CD1c-positive myeloid dendritic cell (primary cell): ENCODE measurements at regions not wholly inside any gene's neighbourhood (a gene's known extent, or its start where the extent isn't known, plus 50 kb on each side); places are given as distances from the start of the nearest gene placed in this dataset.

ENCODE experiments used
- DNase-seq: peaks from one replicate; pipeline ENCODE4 v3.0.0-alpha.2; 2016; ENCODE audit errors: extremely low spot score

DNA sequence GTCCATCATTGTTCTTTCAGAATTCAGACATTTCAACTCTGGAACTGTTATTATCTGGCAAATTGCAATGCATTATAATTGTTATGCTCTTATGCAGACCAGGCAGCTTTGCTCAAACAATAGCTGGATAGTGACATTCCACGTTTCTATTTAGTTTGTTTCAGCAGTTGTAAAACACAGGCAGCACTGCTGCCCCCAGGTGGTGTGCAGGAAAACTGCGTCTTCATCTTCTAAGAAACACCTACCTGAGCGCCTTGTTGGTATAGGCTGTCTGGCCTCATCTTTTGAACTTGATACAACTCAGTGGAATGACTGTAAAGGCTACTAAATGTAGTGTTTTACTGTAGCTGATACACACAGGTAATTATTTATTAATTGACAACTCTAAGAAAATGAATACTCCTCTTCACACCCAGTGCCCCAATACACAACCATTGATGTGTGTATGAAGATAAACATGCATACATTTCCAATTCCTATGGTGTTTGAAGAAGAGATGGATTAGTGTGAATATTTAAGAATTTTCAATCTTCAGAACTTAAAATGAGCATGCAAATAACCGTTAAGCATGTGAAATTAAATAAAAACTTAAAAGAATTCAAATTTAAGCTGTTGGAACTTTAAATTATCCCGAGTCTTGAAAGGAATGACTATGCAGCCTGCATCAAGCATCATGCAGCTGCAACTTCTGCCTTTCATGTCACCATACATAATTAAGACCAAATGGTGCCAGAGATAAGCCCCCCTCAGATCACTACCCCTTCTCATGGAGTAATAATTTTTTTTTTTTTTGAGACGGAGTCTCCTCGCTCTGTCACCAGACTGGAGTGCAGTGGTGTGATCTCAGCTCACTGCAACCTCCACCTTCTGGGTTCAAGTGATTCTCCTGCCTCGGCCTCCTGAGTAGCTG, 85.6 kb downstream of the CD8B2 start:
- peak; percentile 35 for DNase-seq

DNA sequence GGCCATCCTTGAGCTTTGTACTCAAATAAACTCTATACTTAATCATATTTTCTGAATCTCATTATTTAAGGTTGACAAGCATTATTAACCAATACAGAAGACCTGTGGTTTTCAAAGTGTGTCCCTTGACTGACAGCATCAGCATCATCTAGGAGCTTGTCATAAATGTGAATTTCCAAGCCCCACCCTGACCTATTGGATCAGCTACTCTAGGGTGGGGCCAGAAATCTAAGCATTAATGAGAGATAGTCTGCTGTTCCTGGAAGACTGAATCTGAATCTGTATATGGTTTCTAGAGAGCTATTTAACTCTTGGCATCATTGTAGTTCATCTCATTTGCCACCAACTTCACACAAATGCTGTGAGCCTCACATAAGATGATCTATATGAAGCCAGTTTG, 86.6 kb downstream of the CD8B2 start:
- DNase-seq: no peak

DNA sequence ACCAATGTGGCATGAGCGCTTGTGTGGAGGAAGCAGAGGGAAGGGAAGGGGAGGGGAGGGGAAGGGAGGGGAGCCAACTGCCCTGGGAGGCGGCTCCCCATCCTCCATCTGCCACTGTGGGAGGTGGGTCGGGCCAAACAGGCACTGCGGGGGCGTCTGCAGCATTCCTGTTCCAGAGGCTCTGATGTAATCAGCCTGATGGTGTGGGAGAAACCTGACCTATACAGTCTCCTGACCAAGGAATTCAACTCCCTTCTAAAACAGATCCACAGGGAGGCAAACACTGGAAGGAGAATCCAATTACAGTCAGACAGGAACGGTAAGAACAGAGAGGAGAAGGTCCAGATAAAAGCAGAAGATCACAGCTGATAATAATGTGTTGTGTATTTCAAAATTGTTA, 88.8 kb downstream of the CD8B2 start:
- no peak for DNase-seq

DNA sequence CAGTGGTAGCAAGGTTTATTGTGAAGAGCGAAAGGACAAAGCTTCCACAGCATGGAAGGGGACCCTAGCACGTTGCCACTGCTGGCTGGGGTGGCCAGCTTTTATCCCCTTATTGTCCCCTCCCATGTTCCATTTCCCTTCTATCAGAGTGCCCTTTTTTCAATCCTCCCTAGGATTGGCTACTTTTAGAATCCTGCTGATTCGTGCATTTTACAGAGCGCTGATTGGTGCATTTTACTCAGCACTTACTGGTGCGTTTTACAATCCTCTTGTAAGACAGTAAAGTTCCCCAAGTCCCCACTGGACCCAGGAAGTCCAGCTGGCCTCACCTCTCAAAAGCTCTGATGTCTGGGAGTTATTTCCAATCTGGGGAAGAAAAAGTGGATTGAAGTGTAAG, 90.1 kb downstream of the CD8B2 start:
- no peak for DNase-seq

DNA sequence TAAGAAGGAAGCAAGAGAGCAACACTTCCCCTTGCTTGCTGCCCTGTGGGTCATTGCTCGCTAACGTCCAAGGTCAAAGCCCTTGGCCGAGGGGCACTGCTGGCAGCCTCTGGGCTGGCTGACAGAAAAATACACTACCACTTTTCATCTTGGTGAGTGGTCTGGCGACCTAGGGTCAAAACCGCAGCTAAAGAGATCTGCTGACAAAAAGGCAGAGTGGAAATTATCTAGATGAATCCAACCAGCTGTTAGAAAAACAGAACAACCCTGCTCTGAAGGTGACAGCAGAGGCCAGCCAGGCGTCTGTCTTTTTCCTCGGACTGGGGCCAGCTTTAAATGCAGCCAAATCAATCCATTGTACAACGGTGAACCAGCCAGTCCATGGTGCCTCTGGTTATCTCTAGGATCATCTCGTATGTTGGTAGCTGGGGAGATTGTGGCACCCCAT, 92.6 kb downstream of the CD8B2 start:
- peak; percentile 20 for DNase-seq

DNA sequence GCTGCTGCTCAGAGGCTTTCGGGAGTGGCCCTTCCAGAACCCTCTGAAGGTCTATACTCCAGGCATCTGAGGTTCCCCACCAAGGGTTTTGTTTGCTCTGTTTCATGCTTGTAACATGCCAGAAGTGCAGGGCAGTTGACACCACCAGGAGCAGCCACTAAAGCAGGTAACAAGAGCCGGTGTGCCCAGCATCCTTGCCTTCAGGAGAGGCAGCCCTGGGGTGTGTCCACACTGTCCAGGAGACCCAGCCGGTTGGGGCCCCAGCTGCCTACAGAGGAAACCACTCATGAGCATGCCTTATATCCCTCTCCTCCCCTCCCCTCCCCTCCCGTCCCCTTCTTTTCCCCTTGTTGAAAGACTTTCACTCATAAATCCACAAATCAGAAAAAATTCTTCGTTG, 93.1 kb downstream of the CD8B2 start:
- no peak for DNase-seq

DNA sequence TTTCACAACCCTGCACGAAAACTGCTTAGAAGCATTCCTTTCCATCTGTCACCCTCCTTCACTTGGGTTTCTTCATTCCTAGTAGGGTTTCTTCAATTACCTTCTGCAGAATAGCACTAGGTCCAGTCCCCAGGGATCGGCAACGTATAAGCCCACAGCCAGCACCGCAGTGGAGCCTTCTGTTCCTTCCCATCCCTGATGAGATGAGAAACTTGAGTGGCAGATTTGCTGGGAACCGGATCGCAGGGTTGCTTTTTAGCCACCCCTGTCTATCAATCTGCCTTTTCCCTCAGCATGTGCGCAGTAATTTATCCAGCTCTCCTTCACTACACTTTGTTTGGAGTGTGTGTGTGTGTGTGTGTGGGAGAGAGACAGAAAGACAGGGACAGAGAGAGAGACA, 94.2 kb downstream of the CD8B2 start:
- no peak for DNase-seq

DNA sequence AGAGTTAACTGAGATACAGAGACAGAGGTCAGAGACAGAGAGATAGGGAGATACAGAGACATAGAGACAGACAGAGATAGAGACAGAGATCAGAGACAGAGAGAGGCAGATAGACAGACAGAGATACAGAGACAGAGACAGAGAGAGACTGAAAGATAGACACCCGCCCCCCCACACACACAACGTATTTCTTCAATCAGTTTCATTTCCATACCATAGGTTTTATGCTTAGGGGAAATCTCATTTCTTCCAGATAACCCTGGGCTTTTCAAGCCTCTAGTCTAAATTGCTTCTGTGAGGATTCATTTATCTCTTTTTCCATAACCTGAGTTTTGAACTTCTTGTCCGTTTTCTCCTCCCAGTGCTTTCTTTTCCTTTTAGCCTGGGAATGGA, 94.6 kb downstream of the CD8B2 start:
- no peak for DNase-seq

DNA sequence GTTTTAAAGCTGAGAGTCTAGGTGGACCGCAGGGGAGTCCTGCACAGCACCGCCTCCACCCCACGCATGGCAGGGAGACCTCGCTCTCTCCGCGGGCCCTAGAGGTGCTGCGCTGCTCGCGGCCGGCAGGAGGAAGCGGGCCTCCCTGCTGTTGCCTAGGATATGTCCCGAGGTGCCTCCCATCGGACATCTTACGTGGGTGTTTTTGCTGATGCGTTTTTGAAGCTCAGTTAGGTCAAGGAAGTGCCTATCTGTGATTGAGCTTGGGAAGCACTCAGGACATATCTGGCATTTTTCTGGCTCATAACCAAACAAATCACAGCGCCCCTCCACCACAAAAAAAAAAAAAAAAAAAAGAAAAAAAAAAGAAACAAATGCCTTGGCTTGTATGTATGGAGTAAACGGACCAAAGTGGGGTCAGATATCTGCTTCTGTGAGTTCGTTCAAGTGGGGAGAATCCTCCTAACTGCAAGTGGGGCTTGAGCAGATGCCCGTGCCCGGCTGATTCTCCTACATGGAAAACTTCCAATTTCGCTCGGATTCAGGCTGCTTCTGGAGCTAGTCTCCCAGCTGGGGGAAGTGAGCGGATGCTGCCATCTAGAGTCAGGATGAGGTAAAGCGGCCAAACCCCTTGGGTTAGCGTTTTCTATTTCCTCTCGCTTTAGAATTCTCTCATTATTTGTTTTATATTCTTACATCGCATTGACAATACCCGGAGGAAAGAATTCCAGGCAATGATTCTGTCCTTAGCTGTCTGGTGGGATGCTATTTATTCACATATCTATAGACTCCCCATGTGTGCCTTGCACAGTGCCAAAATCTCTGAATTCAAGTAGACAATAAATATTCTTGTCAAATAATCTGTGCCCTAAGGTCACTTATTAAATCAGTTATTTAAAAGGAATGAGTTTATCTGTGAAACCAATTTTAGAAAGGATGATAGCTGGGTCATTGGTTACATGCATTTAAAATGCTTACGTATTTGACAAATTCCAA, 95.3 kb downstream of the CD8B2 start:
- DNase-seq: peak; percentile 81

DNA sequence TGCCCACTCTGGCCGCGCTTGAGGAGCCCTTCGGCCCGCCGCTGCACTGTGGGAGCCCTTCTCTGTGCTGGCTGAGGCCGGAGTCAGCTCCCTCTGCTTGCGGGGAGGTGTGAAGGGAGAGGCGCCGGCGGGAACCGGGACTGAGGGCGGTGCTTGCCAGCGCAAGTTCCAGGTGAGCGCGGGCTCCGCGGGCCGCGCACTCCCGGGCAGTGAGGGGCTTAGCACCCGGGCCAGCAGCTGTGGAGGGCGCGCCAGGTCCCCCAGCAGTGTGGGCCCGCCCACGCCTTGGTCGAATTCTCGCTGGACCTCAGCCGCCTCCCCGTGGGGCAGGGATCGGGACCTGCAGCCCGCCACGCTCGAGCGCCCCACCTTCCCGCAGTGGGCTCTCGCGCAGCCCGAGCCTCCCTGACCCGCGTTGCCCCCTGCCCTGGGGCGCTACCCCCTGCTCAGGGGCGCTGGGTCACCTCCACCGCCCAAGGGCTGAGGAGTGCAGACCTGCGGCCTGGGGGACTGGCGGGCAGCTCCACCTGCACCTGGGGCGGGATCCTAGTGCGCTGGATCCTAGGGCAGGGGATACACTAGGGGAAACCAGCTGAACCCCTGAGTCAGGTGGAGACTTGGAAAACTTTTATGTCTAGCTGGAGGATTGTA, 97.3 kb downstream of the CD8B2 start:
- no peak for DNase-seq

DNA sequence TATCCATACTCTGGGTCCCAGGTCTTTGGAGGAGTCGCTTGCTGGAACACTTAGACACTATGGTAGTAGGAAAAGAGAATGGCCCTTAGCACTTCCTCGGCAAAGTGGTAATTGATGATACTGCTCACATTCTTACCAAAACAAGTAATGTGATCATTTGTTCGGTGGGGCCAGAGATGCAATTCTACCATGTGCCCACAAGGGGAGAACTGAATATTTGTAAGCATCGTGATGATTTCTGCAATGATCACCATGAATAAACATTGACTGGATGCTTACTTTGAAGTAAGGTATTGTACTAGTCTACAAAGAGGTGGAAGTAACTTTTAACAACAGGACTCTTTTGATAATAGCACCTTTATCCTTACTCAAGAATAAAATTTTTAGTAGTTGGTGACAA, 109.7 kb downstream of the CD8B2 start:
- DNase-seq: no peak

DNA sequence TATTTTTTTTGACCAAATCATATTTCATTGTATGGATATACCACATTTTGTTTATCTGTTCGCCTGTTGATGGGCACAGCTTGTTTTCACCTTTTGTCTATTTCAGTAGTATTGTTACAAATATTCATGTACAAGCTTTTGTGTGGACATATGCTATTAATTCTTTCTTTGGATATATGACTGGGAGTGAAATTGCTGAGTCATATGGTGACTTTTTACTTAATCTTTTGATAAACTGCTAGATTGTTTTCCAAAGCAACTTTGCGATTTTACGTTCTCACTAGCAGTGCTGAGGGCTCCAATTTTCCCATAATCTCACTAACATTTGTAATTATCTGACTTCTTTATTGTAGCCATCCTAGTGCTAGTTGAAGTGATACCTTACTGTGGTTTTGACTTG, 112.4 kb downstream of the CD8B2 start:
- no peak for DNase-seq

DNA sequence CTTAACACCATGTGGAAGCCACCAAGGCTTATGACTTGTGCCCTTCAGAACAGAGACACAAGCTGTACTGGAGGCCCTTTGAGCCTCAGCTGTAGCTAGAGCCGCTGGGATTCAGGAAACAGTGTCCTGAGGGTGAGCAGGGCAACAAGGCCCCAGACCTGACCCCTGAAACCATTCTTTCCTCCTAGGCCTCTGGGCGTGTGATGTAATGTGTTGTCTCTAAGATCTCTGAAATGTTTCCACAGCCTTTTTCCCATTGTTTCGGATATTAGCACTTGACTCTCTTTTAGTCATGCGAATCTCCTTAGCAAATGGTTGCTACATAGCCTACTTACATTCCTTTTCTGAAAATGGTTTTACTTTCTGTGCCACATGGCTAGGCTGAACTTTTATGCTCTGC, 114.9 kb downstream of the CD8B2 start:
- DNase-seq: no peak

DNA sequence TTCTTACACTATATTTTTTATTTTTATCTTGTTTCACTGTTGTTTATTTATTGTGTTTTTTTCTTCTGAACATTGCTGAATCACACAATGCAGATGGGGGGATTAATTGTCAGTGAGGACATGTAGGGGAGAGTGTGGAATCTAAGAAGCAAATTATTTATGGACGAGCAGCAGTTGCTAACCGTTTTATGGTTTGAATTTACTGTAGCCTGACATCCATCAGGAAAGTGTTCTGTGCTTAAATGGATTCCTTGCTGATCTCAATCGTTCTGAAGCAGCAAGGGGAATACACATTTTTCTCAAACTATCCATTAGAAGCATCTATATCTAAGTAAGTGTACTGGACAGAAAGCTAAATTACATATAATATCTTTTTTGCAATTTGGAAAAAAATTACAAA, 119.5 kb downstream of the CD8B2 start:
- DNase-seq: no peak

DNA sequence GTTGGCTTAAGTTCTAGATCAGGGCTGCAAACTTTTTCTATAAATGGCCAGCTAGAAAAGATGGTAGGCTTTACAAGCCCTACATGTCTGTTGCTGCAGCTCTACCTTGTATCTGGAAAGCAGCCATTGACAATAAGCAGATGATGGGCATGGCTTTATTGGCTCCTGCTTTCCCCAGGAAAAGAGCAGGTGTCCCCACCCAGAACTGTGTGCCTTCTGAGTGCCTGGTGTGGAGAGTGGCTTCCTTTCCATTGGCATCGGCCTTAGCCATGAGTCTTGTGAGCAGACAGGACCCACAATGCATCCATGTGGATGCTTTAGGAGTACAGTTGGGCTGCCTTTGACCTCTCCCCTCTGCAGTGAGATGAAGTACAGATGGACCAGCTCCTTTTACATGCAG, 120.2 kb downstream of the CD8B2 start:
- no peak for DNase-seq

DNA sequence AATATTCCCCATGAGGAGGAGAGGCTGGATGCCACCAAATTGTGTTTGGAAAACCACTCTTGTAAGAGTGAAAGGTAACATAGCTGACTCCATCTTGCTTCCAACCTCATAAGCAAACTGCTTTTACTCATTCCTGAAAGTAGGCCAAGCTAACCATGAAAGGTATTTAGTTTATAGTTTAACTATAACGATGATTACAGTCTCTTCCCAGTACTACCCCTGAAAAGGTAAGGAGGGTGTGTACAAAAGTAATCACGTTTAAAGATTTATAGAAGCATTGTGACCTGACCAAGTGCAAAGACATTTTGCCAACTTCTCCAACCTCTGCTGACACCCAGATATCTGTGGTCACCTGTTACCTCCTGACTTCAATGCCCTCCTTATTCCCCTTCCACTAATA, 122.6 kb downstream of the CD8B2 start:
- DNase-seq: no peak

DNA sequence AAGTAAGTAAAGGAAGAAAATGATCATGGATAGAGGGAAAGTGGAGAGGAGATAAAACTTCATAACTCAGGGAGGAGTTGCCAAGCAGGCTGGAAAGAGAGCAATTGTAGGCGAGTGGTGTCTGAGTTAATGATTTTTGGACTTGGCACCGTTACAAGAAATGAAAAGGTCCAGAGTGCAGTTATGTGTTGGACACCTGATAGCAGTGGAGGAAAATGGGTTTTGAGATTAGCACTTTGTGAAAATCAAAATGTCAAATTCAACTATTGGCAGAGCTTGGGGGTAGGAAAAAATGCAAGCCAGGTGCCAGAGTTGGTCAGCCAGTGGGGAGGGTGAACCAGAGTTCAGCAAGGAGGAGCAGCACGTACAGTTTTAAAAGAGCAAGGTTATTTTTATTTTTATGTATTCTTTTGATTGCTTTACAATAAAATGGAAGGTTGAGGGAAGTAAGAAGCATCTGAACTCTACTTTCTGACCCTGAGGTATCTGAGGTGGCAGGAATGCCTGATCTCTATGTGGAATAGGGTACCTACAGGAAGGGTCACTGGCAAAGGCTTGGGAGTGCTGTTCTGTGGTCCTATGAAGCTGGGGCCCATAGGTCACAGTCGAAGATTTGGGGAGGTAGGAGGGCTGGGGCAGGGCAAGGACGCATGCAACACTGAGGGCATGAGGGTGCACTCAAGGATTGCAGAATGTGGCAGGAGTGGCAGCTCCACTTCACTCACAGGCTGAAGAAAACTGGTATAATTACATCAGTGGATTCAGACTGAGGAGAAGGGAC, 127.5 kb downstream of the CD8B2 start:
- no peak for DNase-seq

DNA sequence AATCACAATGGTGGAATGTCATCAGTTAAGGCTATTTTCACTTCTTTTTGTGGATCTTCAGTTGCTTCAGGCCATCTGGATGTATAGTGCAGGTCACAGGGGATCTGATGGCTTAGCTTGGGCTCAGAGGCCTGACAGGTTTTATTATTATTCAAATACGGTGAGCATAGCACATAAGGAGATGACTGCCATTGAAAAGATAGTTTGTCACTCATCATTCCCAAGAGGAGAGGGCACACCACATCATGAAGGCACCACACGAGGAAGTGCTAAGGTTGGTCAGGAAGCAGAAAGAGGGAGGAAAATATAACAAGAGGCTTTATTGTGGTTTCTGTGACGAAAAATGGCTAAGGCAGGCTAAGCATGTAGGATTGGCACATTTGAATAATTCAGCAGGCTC, 131.4 kb downstream of the CD8B2 start:
- DNase-seq: no peak

DNA sequence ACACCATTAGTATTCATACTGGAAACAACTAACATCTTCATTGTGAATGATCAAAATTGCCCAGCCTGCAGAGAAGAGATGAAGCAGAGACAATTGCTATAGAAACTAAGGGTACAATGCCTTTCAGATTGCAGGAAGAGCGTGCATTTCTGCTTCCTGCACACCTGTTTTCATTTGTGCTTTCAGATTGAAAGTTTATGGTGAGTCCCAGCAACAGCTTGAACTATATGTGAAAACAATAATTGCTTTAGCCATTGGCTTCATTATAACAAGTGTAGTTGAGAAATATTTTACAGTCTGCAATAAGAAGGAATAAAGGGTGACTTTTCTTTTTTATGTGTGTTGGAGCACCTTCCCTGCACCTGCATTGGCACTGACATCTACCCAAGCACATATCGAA, 136.3 kb downstream of the CD8B2 start:
- no peak for DNase-seq

DNA sequence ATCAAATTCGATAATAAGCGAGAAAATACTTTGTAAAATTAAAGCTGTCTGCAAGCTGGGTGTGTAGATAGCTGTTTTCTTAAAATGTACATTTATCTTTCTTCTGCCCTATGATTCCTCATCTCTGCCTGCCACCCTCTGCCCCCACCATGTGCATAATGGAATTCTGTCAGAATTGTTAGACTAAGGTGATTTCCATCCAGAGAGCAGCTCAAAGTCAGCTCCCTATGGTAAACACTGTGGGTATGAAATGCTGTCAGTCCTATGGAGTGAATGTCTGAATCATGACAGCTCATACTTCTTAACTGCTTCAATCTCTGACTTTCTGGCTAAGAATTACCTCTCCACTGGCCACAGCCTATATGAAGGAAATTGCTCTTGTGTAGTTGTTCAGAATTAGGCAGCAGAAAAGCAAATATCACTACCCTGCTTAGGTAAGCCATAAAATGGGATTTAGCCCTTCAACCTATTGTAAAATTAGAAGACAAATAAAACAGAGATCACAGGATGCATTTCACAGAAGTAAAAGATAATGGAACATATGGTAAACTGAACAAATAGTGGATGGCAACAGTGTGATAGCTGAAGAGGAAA, 137.7 kb downstream of the CD8B2 start:
- DNase-seq: no peak

DNA sequence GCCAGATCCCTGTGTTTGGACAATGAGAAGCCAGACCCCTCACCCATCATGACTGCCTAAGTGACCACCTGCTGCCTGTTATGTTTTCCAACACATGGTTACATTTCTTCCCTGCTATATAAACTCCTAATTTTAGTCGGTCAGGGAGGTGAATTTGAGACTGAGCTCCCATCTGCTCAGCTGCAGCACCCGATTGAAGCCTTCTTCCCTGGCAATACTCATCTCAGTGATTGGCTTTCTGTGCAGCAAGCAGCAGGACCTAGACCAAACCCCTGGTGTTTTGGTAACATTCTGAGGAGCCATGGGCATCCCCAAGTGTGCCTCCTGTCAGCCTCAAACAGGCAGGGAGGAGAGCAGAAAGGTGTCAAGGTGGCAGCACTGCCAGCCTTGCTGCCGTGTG, 141.2 kb downstream of the CD8B2 start:
- no peak for DNase-seq
